ENCODE measurements at regions not wholly inside any gene's neighbourhood (a gene's known extent, or its start where the extent isn't known, plus 50 kb on each side); places are given as distances from the start of the nearest gene placed in this dataset.

- TF ChIP-seq POLR2A (IDR thresholded peaks at IDR 0.05) (no peak), CTCF (IDR thresholded peaks at IDR 0.05) (no peak)
These were observed 136.3 kb upstream of the SLC44A3 start for GRCh38 chr1:94683886-94684285.
